Activated naive CD4-positive, alpha-beta T cell treated with anti-CD3 and anti-CD28 coated beads, Interleukin-2, amount 50 U/mL, for 72 hours (primary cell): ENCODE measurements at regions not wholly inside any gene's neighbourhood (a gene's known extent, or its start where the extent isn't known, plus 50 kb on each side); places are given as distances from the start of the nearest gene placed in this dataset.

Experiments used
- ATAC-seq, 2 donors: fragments of 150-1000 bp; cut with Tn5 transposase; 2 replicates each; pipeline ENCODE4 v1.10.0; 2021; ENCODE audit warnings: mild to moderate bottlenecking in 2 of 2, moderate library complexity in 2 of 2
- DNase-seq, 2 donors: peaks; one replicate each; pipeline ENCODE4 v3.0.0; 2021 to 2022; ENCODE audit warnings: low spot score in 2 of 2
- H3K27ac Mint-ChIP-seq, 2 donors: one replicate each; pipeline ENCODE4 v1.8.0; 2022; ENCODE audit warnings: mild to moderate bottlenecking in 2 of 2, mixed read lengths in 2 of 2
- H3K36me3 Mint-ChIP-seq, 2 donors: one replicate each; pipeline ENCODE4 v1.8.0; 2022; ENCODE audit warnings: mixed read lengths in 2 of 2
- H3K9me3 Mint-ChIP-seq, 2 donors: one replicate each; pipeline ENCODE4 v1.8.0; 2022; ENCODE audit warnings: mixed read lengths in 2 of 2

GRCh38 chr10:36688717-36689116 is 436.7 kb upstream of the ANKRD30A start:
- H3K9me3 Mint-ChIP-seq = peaks cover 8 to 15% of the 10 kb centered on the region in 2 donors
- H3K27ac Mint-ChIP-seq = no peak overlapping the region
- ATAC-seq (no peak), DNase-seq (no peak)
- H3K36me3 Mint-ChIP-seq = no peaks in the 10 kb centered on the region

DNA sequence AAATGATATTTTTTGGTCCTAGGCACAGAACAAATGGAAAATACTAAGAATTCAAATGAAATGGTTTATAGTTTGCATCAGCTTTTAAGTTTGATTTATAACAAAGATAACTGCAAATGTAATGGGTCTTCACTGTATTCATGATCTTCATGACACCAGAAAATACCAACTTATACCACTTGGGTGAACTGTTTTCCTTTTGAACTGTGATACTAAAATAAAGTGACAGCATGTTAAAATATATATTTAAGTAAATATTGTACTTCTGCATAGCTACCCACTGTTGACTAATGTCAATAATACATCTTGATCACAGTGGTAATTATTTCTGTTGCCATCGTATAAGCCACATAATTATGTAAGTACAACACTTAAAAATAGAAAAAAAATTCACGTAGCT is 442.0 kb upstream of the ANKRD30A start:
- H3K36me3 Mint-ChIP-seq = no peaks in the 10 kb centered on the region
- peaks cover 7 to 8% of the 10 kb centered on the region in 2 donors for H3K9me3 Mint-ChIP-seq
- DNase-seq (no peak), ATAC-seq (no peak)
- no peak overlapping the region for H3K27ac Mint-ChIP-seq

DNA sequence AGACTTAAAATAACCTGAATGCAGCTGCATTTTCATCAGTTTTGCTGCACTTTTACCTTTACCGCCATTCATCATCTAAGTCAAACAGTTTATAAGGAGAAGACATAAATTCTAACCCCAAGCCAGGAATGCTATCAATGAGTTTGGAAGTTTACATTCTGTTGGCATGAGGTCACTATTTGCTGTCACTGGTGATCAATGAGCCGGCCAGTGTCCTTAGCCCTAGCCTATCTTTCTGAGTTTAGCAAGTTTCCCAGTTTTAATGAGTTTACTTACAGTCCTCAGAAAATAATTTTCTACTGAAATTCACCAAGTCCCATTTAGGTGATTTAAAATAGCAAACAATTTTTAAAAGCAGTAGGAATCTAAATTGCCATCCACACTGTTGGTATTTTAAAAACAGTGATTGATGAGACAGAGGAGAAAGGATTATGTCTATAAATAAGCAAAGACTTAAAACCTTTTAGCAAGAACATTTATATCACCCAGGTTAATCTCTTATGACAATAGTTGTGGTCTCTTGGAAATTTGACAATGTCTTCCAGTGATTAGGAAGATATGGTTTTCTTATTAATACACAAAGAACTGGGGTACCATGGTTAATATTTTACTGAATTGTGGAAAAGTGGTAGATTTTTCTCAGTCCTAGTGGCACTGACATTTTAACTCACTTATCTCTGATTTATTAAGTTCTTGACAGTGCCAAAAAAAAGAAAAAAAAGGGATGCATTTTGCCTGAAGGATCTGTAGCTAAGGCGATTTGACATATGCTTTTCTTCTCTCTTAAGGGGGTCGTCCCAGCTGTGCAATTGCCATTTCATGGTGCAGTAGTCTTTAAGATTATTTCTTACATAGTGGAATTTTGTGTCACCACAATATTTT is 443.4 kb upstream of the ANKRD30A start:
- Mint-ChIP-seq H3K27ac (no peak overlapping the region), H3K36me3 (no peaks in the 10 kb centered on the region), H3K9me3 (peaks cover 2 to 4% of the 10 kb centered on the region in 2 donors)
- no peak for DNase-seq
- ATAC-seq = no peak

DNA sequence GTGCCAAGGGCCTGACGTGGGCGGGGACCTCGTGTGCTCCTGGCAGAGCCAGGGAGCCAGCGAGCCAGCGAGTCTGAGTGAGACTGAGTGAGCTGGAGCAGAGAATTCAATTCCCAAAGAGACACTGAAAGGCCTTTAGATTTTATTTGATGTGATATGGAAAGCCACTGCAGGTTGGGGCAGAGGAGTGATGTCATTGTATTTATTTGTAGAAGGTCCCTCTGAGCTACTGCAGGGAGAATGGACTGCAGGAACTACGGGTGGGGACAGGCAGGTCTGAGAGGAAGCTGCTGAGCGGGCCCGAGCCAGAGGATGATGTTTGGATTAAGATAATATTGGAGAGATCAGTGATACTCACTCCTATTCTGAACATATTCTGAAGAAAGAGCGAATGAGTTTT is 445.8 kb upstream of the ANKRD30A start:
- no peak overlapping the region for H3K27ac Mint-ChIP-seq
- no peak for DNase-seq
- no peak for ATAC-seq
- H3K36me3 Mint-ChIP-seq = no peaks in the 10 kb centered on the region
- peaks cover 5 to 8% of the 10 kb centered on the region in 2 donors for H3K9me3 Mint-ChIP-seq

DNA sequence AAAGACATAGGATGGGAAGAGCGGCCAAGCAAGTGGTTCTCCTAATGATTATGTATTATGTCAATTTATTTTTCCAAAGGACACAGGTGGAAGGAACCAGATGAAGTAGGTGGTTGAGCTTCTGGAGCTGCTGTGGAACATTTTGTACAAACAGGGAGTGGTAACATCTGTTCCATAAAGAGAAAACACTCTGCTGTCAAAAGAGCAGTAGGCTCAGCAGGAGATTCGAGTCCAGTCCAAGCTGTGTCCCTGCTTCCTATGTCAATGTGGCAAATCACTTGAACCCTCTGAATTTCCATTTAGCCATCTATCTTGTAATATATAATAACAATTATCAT is 448.0 kb upstream of the ANKRD30A start:
- DNase-seq (no peak), ATAC-seq (no peak)
- Mint-ChIP-seq H3K9me3 (peaks cover 5 to 9% of the 10 kb centered on the region in 2 donors), H3K27ac (no peak overlapping the region), H3K36me3 (no peaks in the 10 kb centered on the region)

- Mint-ChIP-seq H3K27ac (no peak overlapping the region), H3K9me3 (peaks cover 5 to 9% of the 10 kb centered on the region in 2 donors), H3K36me3 (no peaks in the 10 kb centered on the region)
- DNase-seq (no peak), ATAC-seq (no peak)
These were observed 448.5 kb upstream of the ANKRD30A start for GRCh38 chr10:36676756-36677430.

GRCh38 chr10:36676321-36676720 is 449.1 kb upstream of the ANKRD30A start:
- Mint-ChIP-seq H3K27ac (no peak overlapping the region), H3K9me3 (peaks cover 5 to 9% of the 10 kb centered on the region in 2 donors), H3K36me3 (no peaks in the 10 kb centered on the region)
- ATAC-seq = no peak
- DNase-seq = no peak

DNA sequence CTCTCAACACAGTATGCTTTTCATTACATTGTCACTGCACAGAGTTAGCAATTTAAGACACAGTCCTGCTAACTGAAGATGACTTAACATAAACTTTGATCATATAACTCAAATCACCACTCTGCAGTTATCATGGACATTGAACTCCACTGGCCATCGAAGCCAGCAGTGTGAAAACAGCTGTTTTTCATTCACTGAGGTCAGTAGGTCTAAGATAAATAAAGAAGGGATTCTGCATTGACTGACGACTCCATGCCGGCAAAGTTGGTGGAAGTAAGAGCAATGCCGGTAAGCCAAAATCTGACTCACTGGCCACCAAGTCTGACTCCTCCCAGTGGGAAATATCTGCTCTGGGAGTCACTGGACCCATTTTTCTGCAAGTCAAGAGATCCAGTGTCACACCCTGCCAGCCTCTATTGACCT is 449.9 kb upstream of the ANKRD30A start:
- Mint-ChIP-seq H3K27ac (no peak overlapping the region), H3K9me3 (peaks cover 5 to 9% of the 10 kb centered on the region in 2 donors), H3K36me3 (no peaks in the 10 kb centered on the region)
- no peak for ATAC-seq
- no peak for DNase-seq

GRCh38 chr10:36671607-36672006 is 453.8 kb upstream of the ANKRD30A start:
- Mint-ChIP-seq H3K27ac (no peak overlapping the region), H3K36me3 (peaks cover 0 to 4% of the 10 kb centered on the region in 2 donors), H3K9me3 (peaks cover 11 to 21% of the 10 kb centered on the region in 2 donors)
- ATAC-seq (no peak), DNase-seq (no peak)

- peaks cover 10 to 20% of the 10 kb centered on the region in 2 donors for H3K9me3 Mint-ChIP-seq
- ATAC-seq = no peak
These were observed 454.6 kb upstream of the ANKRD30A start for GRCh38 chr10:36670621-36671402.

GRCh38 chr10:36669615-36670352 is 455.6 kb upstream of the ANKRD30A start:
- no peak for ATAC-seq
- DNase-seq = no peak
- Mint-ChIP-seq H3K9me3 (peaks cover 6 to 15% of the 10 kb centered on the region in 2 donors), H3K27ac (no peak overlapping the region), H3K36me3 (peaks cover 0 to 4% of the 10 kb centered on the region in 2 donors)

More at GRCh38 chr10:36670621-36671402, 454.6 kb upstream of the ANKRD30A start:
- DNase-seq = no peak
- H3K36me3 Mint-ChIP-seq = peaks cover 0 to 4% of the 10 kb centered on the region in 2 donors
- no peak overlapping the region for H3K27ac Mint-ChIP-seq

GRCh38 chr10:36666451-36666850 is 458.9 kb upstream of the ANKRD30A start:
- DNase-seq = no peak
- Mint-ChIP-seq H3K9me3 (peaks cover 6 to 19% of the 10 kb centered on the region in 2 donors), H3K27ac (no peak overlapping the region), H3K36me3 (peaks cover 0 to 4% of the 10 kb centered on the region in 2 donors)
- no peak for ATAC-seq

DNA sequence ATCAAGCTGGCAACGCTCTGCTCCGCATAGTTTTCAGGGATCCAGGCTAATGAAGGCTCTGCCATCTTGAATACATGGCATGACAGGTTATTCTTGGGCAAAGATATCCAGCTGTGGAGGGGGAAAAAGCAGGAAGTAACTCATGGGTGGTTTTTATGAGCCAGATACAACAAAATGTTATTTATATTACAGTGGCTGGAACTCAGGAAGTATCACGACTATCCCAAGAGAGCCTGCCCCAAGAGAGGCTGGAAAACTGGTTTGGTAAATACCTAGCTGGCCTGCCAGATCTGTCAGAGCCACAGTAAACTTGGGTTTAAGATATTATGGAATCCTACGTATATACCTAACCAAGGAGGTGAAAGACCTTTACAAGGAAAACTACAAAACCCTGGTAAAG is 462.8 kb upstream of the ANKRD30A start:
- no peaks in the 10 kb centered on the region for H3K36me3 Mint-ChIP-seq
- no peak overlapping the region for H3K27ac Mint-ChIP-seq
- H3K9me3 Mint-ChIP-seq = peaks cover 0 to 13% of the 10 kb centered on the region in 2 donors
- no peak for DNase-seq
- ATAC-seq = no peak

GRCh38 chr10:36650274-36650673 is 475.1 kb upstream of the ANKRD30A start:
- no peak for ATAC-seq
- H3K27ac Mint-ChIP-seq = no peak overlapping the region
- H3K9me3 Mint-ChIP-seq = peaks cover 16 to 22% of the 10 kb centered on the region in 2 donors
- H3K36me3 Mint-ChIP-seq = no peaks in the 10 kb centered on the region
- DNase-seq = no peak

DNA sequence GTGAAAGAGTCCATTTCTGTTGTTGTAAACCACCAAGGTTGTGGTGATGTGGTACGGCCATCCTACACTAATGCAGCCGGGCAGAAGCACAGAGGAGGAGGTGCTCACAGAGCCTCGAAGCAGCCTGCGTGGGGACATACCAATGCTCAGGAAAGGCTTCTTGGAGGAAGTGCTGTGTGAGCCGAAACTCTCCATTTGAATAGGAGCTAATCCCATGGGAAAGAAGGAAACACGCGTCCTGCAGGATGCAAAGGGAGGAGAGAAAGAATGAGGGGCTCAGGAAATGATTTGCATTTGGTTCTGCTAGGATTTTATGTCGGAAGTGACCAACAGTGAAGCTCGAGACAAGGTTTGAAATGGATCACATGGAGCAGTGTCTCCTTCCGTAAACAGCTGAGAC is 477.9 kb upstream of the ANKRD30A start:
- DNase-seq (no peak), ATAC-seq (no peak)
- Mint-ChIP-seq H3K27ac (no peak overlapping the region), H3K9me3 (peaks cover 16 to 22% of the 10 kb centered on the region in 2 donors), H3K36me3 (no peaks in the 10 kb centered on the region)

DNA sequence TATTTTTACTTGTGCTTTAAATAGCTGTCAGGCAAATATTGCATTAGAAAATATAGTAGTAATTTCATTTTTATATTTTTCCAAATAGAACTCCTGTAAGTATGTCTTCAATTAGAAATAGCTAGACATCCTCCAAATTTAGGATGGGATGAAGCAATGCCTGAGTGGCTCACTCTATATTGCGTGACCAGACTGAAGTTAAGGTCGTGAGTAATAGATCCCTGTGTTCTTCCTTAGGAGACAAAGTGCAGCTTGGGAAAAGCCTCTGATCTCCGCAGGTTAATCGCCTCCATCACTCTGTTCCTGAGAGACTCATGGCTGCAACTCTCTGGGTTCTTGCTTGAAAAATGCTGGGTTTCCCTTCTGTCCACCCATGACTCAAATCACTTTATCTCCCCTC is 484.8 kb upstream of the ANKRD30A start:
- H3K9me3 Mint-ChIP-seq = peaks cover 6 to 8% of the 10 kb centered on the region in 2 donors
- ATAC-seq (no peak), DNase-seq (no peak)
- H3K27ac Mint-ChIP-seq = no peak overlapping the region
- H3K36me3 Mint-ChIP-seq = peaks cover 0 to 6% of the 10 kb centered on the region in 2 donors
